Pancreas (tissue), 10 donors: ENCODE measurements at regions not wholly inside any gene's neighbourhood (a gene's known extent, or its start where the extent isn't known, plus 50 kb on each side); places are given as distances from the start of the nearest gene placed in this dataset.

ENCODE experiments used
- ATAC-seq, 4 donors: fragments of 200-7000 bp; cut with Tn5 transposase; one replicate each; pipeline versions ENCODE4 v1.8.0 to v1.9.1; 2020; ENCODE audit warnings: mild to moderate bottlenecking in 4 of 4, moderate library complexity in 4 of 4
- DNase-seq, 6 donors: peaks; one replicate each; pipeline ENCODE4 v3.0.0-alpha.2; 2020
- FAIRE-seq: peaks from 2 replicates; lab custom pipeline; 2012; peaks lifted over from hg19 to GRCh38; lab: Jason Lieb, UNC
- H3K27ac ChIP-seq, 4 donors: fragments of 200-600 bp; sonication (generic); 1 replicate in 3 of 4; 2 replicates in 1 of 4; pipeline versions ENCODE4 v1.5.0 to v1.8.0; 2020
- H3K27me3 ChIP-seq, 4 donors: fragments of 200-600 bp; one replicate each; pipeline ENCODE4 v1.8.0; 2021
- H3K36me3 ChIP-seq, 3 donors: fragments of 200-600 bp; sonication (generic) in 1 of 3; one replicate each; pipeline versions ENCODE4 v1.5.0 to v1.8.0; 2020 to 2021
- H3K4me1 ChIP-seq, 3 donors: fragments of 200-600 bp; one replicate each; pipeline ENCODE4 v1.8.0; 2021
- H3K4me3 ChIP-seq, 4 donors: fragments of 200-600 bp; sonication (generic) in 2 of 4; one replicate each; pipeline versions ENCODE4 v1.5.0 to v1.8.0; 2020 to 2021
- H3K9me3 ChIP-seq, 4 donors: fragments of 200-600 bp; one replicate each; pipeline ENCODE4 v1.8.0; 2021
- CTCF ChIP-seq, 4 donors: fragments of 200-600 bp; sonication (generic) in 3 of 4; IDR thresholded peaks; one replicate each; pipeline versions ENCODE4 v1.5.0 to v1.8.0; 2021; ENCODE audit warnings: antibody characterized with exemption in 4 of 4
- WGBS, 2 donors: extraction: QIAGEN DNeasy Blood & Tissue Kit; methylation state at CpG; one replicate each; pipeline ENCODE4 v1.1.7; 2013; 5-methylcytosine and 5-hydroxymethylcytosine counted together
- intact Hi-C, 3 donors: fragments of 100-400 bp; cut with DNase I; formaldehyde crosslinking; loops; one replicate each; pipeline versions ENCODE4 v1.11.1 to v1.14.2; 2022
- donor health status: healthy with polysubstance abuse.
- donor health status: DM: no; HTN: no; CAD: no; lungs with moderate emphysema.
- donor health status: DM: no; HTN: no; CAD: no.
- donor health status: control.
- donor health status: control.
- donor health status: Bipolar disorder and iron deficiency.
- donor health status: DM: yes; HTN: yes; CAD: no.
- donor health status: DM: no; HTN: no; CAD: no.
- donor health status: DM: no; HTN: no; CAD: no.
- donor health status: DM: yes; HTN: yes; CAD: no.

GRCh38 chr11:129696309-129696989 lies 119.2 kb upstream of the TMEM45B start:
- Histone ChIP-seq H3K27ac (no peak overlapping the region), H3K9me3 (no peaks in the 10 kb centered on the region), H3K4me3 (no peak overlapping the region), H3K4me1 (no peaks in the 10 kb centered on the region), H3K27me3 (no peaks in the 10 kb centered on the region), H3K36me3 (no peaks in the 10 kb centered on the region)
- no peak for FAIRE-seq
- 57 to 58% methylated on average over 13 of the region's 13 CpGs for WGBS, 2 donors
- no peak for ATAC-seq
- TF ChIP-seq CTCF (IDR thresholded peaks at IDR 0.05): peak in 1 of 4 donors; percentile 4
- no peak for DNase-seq
- intact Hi-C loops: loop anchor here in 2 of 3 donors (5.0 to 10.0 kb wide), 2 partner anchors 322 to 329 kb away; partner anchors contain the start of gene BARX2 (in 1 of the 2)

GRCh38 chr11:129698212-129698611 lies 117.4 kb upstream of the TMEM45B start:
- Histone ChIP-seq H3K27ac (no peak overlapping the region), H3K36me3 (no peaks in the 10 kb centered on the region), H3K9me3 (no peaks in the 10 kb centered on the region), H3K4me3 (no peak overlapping the region), H3K4me1 (no peaks in the 10 kb centered on the region), H3K27me3 (no peaks in the 10 kb centered on the region)
- FAIRE-seq: no peak
- WGBS, 2 donors: 50 to 51% methylated on average over 1 of the region's 1 CpG
- no peak for ATAC-seq
- DNase-seq: no peak
- intact Hi-C loops: loop anchor here in 2 of 3 donors (5.0 to 10.0 kb wide), 2 partner anchors 323 to 331 kb away; partner anchors contain the start of gene BARX2 (in 1 of the 2)
- no peak for TF ChIP-seq CTCF (IDR thresholded peaks at IDR 0.05)

- H3K4me3 ChIP-seq: no peak overlapping the region
- FAIRE-seq: no peak
- no peak for DNase-seq
- no peak for TF ChIP-seq CTCF (IDR thresholded peaks at IDR 0.05)
- no peak for ATAC-seq
- intact Hi-C loops: loop anchor here in 2 of 3 donors (5.0 to 10.0 kb wide), 2 partner anchors 325 to 333 kb away; partner anchors contain the start of gene BARX2 (in 1 of the 2)
- no peaks in the 10 kb centered on the region for H3K27me3 ChIP-seq
- no peaks in the 10 kb centered on the region for H3K4me1 ChIP-seq
- H3K27ac ChIP-seq: no peak overlapping the region
- no peaks in the 10 kb centered on the region for H3K36me3 ChIP-seq
- no peaks in the 10 kb centered on the region for H3K9me3 ChIP-seq
- 65 to 78% methylated on average over 14 of the region's 14 CpGs for WGBS, 2 donors
These were observed 115.8 kb upstream of the TMEM45B start for GRCh38 chr11:129699711-129700304.

GRCh38 chr11:129700701-129701100 lies 114.9 kb upstream of the TMEM45B start:
- no peak for TF ChIP-seq CTCF (IDR thresholded peaks at IDR 0.05)
- DNase-seq: no peak
- FAIRE-seq: no peak
- no peak for ATAC-seq
- no peaks in the 10 kb centered on the region for H3K9me3 ChIP-seq
- no peaks in the 10 kb centered on the region for H3K27me3 ChIP-seq
- intact Hi-C loops: no loop called here
- WGBS, 2 donors: 67 to 69% methylated on average over 3 of the region's 3 CpGs
- H3K4me3 ChIP-seq: no peak overlapping the region
- no peaks in the 10 kb centered on the region for H3K36me3 ChIP-seq
- no peaks in the 10 kb centered on the region for H3K4me1 ChIP-seq
- H3K27ac ChIP-seq: no peak overlapping the region

GRCh38 chr11:129701706-129702105 lies 113.9 kb upstream of the TMEM45B start:
- 73 to 75% methylated on average over 6 of the region's 6 CpGs for WGBS, 2 donors
- Histone ChIP-seq H3K4me3 (no peak overlapping the region), H3K27ac (no peak overlapping the region), H3K4me1 (no peaks in the 10 kb centered on the region), H3K27me3 (no peaks in the 10 kb centered on the region), H3K9me3 (no peaks in the 10 kb centered on the region), H3K36me3 (no peaks in the 10 kb centered on the region)
- no peak for DNase-seq
- ATAC-seq: no peak
- FAIRE-seq: no peak
- no peak for TF ChIP-seq CTCF (IDR thresholded peaks at IDR 0.05)
- intact Hi-C loops: no loop called here
